NCI-H82 (cell line): ENCODE measurements at regions not wholly inside any gene's neighbourhood (a gene's known extent, or its start where the extent isn't known, plus 50 kb on each side); places are given as distances from the start of the nearest gene placed in this dataset.

Experiments
- DNase-seq: peaks from one replicate; lab custom pipeline; 2025; lab: John Stamatoyannopoulos, UW

DNA sequence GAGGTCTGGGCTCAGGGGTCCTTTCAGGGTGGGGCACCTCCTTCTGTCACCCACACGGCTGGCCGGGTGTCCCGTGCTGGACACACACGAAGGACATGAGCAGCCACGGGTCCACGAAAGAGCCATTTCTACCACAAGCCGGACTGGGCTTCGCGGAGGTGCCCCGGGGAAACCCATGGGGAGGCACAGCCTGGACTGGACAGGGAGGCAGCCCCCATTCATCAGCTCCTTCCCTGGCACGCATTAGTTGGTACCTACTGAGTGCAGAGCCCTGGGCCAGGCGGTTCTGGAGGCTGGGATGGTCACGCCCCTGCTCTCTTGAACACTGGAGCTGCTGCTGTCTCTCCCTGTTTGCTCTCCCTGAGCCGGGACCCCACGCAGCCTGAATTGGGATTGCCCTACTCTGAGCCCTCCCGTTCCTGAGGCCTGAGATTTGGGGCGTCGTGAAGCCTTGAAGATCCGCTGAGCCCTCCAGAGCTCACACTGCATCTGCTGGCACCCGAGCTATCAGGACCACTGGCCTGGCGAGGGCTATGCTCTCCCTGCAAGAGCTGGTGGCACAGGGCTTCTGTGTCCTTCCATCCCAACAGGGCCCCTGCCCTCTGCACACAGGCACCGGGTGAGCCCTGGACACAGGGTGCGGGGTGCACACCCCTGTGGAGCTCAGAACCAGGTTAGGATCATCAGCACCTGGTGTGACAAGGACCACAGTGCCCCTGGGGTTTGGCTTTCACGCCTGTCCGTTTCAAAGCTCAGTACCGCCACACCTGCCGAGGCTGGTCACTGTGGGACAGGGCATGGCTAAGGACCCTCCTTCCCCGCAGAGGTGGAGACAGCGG, 84.6 kb downstream of the MYEOV start:
- DNase-seq: no peak

DNA sequence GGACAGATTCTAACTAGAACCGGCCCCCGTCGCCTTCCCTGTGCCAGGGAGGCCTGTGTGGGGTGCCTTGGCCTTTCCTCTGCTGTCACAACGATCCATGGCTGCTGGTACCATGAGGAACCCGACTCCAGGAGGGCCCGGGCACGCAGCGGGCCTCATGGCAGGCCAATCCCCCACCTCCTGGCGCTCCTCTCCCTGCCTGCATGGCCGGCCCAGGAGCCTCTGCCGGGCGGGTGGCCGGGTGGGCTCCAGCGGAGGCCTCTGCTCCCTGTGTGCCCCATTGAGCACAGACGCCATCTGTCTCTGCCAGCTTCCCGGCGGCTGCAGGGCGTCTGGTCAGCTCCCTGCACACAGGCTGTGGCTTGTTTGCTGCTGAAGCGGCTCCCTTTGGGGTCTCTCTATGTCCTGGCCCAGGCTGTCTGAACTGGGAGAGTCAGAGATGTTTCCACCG, 86.5 kb downstream of the MYEOV start:
- DNase-seq: no peak

DNA sequence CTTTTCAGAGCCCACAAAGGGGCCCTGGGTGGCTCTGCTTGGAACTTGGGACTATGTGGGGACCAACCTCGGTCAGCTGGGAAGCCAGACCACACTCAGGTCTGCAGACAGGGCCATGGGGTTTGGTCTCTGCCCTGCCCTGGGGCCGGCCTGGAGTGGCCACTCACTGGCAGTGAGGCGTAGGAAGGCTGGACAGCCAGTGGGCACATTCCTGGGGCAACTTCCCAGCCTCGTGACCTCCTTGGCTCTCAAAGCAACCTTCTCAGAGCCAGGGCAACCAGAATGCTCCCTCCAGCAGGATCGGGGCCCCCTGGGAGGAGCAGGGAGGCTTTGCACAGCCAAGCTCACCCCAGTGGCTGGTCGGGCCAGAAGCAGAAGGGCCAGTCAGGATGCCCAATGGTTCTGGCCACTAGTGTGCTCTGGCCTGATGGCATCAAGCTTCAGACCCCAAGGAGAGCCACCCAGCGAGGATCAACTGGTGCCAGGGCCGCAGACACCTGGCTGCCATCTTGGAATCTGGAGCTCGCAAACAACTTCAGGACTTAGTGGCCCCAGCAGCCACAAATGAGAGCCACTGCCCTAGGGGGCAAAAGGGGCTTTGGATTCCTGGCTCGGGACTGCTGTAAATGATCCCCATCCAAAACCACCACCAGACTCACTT, 87.1 kb downstream of the MYEOV start:
- DNase-seq: no peak

DNA sequence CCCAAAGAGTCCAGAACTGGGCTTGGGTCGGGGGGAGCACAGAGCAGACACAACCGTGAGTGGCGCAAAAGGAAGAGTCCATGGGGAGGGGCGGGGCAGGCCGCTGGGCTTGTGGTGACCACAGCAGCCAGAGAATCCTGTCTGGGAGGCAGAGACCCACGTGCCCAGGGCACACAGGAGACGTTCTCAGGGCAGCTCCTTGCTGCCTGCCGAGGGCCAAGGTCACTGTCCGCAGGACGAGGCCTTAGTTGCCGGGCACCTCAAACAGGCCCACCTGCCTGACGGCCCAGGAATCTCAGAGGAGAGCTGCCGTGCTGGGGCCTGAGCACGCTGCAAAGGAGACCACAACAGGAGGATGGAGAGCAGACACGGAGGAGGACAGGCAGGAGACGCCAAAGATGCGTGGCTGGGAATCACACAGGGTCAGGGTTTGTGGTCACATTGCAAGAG, 87.8 kb downstream of the MYEOV start:
- DNase-seq: no peak

DNA sequence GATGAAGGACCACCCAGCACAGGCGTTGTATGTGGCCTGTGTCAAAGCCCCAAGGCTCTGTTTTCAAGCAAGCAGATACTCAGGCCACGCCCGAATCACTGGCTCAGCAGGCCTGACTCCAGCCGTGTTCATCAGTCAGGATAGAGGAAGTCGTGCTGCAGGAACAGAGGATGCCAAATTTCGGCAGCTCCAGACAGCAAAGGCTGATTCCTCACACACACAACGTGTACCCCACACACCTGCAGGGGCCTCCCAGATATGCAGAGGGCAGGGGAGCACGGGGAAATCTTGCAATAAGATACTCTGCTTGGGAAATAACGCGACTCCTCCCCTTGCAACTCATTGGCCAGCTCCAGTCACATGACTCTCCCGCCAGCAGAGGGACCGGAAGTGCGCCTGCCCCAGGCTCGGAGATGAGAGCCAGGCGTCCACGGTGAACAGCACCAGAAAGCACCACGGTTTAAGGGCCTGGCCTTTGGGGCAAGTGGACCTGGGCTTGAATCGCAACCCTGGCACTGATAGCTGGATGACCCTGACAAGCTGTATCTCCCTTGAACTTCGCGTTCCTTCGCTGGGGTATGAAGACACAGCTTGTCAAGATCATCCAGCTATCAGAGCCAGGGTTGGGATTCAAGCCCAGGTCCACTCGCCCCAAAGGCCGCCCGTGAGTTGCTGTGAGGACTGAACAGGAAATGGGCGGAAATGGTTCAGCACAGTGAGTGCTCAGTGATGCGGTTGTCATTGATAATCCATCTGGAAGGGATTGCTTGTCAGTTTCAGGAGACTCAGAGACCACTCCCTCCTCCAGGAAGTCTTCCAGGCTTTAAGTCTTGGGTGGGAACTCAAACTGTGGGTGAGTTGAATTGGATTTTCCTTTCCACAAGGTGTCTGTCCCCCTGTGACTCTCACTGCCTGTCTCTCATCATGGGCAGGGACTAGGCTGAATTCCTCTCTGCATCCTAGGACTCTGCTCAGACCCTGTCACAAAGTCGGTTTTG, 88.5 kb downstream of the MYEOV start:
- no peak for DNase-seq

DNA sequence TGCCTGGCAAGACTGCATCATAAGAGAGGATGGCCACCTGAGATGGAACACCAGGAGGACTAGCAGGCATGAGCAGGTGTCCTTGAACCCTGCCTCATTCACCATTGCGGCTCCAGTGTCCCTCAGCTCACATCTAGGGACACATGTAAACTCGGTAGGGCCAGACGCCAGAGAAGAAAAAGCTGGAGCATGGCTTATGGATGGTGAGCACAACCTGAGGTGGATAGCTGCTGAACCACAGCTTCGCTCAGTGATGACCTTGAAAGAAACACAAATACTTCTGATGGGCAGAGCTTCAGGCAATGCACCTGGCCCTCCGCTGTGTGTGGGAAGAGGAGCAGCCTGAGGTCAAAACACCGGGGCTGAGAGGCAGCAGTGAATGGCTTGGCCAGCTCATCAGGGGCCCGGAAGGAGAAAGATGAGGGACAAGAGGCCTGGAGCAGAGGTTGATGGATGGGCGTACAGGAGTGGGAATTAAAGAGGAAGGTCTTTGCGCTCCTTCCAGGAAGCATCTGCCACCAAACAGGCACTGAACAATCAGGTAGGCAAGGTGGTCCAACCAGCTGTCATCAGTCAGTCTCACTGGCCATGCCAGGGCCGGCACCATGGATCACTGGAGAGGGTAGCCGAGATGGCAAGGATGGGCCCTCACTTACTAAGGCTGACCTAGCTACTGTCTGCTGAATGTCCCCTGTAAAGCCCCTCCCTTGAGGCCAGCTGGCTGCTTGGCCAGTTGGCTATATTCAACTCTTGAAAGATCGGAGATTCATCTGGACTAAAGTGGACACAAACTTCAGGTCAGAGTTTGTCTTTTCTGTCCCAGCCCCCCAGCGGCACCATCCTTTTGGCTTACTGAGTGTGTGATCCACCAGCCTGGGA, 89.7 kb downstream of the MYEOV start:
- DNase-seq: no peak

DNA sequence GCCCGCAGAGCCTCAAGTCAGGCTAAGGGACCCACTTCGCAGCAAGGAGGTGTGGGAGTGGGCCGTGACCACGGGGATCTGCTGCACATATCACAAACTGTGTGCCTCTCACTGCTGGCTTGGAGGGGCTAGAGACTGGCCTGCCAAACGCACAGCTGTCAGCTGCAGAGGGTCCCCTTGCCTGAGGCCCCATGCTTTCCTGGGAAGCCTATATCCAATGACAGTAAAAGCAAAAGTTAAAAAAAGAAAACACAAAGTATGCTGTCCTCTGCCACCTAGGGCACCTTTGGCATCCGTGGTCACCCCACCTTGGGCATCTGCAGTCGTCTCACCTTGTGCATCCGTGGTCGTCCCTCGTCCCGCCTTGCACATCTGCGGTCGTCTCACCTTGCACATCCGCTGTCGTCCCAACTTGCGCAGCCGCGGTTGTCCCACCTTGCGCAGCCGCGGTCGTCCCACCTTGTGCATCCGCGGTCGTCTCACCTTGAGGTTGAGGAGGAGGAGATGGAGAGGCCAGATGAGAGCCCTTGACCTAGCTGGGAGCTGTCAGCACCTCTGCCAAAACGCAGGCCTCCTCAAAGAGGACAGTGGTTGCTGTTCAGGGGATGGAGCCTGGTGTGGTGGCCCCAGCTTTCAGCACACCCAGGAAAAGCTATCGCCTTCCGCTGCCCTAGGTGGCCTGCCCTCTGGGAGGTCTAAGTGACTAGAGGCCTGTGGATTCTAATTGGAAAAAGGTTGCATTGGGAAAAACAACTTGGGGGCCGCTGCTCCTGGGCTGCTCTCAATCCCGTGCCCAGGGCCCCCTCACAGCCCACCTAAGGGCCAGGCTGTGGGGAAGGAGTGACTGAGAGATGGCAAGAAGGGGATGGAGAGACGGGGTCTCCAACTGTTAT, 90.5 kb downstream of the MYEOV start:
- no peak for DNase-seq

DNA sequence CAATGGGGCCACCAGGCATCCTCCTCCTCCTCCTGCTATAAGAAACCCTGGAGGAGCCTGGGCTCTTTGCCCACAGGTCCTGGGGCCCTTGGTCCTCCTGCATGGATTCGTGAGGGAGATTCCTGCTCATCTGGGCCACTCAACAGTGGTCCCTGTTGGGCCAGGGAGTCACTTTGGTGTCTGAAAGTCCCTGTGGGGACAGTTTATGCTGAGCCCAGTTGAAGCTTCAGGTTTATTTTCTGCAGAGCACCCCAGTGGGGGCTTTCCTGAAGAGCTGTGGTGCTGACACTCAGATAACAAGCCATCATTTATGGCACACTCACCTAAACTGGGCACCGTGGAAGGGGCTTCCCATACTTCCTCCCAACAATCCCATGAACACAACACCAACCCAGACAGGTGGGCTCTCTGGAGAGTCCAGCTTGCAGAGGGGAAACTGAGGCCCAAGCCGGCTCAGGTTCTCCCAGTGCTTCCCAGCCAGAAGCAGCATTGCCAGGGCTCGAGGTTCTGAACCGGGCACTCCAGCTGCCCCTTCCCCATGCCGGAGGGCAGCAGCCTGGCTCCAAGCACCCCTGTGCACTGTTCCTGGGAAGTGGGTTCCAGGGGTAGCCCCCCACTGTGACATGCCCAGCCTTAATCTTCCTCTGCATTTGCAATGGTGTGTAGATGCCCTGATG, 91.3 kb downstream of the MYEOV start:
- DNase-seq: no peak

DNA sequence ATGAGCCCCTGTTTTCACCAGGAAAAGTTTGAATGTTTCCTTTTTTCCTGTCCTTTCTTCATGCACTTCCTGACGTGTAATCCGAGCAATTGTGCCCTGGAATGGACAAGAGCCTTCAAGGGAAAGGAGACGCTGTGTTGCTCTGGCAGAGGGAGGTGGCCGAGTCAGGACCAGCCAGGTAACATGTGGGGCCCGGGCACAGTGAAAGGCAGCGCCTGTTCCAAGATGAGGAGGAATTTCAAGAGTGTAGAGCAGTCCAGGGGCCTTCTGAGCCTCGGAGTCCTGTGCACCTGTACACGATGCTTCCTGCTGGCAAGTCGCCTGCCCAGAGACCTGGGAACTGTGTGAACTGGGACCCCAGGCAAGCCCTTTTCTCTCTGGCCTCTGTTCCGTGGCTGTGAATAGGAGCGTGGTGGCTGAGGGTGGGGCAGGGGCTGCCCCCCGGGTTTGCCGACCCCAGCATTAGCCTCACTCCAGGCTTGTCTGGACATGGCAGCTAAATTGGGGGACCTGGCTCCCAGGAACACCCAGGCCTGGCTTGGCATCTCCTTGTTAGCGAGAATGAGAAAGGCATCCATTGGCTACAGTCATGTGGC, 92.0 kb downstream of the MYEOV start:
- no peak for DNase-seq

DNA sequence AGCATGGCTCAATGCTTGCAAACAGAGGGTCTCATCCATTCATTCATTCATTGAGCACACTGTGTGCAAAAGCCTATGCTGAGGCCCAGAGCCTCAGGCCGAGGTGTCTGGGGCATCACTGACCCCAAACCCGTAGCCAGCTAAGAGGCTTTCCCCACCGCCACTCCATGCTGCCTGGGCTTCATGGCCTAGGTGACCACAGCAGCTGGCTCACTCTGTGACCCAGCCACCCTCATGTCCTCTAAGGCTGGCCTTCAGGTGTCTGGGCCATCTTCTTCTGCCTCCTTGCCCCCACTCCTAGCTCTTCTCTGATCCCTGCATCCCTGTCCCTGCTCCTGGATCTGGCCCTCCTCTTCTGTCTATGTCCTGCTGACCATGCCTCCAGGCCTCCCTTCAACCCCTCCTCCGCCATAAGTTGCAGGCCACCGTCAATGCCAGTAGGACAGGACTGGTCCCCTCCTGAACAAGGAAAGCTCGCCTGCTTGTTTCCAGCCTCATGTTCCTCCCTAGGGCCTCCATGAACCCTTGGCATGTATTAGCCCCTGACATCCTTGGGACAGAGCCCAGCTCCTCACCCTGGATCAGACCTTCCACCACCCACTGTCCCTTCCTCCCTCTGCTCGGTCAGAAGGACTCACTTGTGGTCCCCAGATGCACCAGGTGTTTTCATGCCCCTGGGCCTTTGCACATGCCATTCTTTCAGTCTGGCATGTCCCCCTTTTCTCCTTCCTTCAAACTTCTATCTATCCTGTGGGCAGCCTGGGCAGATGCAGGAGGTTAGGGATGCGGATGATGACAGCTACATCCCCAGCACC, 92.8 kb downstream of the MYEOV start:
- no peak for DNase-seq

DNA sequence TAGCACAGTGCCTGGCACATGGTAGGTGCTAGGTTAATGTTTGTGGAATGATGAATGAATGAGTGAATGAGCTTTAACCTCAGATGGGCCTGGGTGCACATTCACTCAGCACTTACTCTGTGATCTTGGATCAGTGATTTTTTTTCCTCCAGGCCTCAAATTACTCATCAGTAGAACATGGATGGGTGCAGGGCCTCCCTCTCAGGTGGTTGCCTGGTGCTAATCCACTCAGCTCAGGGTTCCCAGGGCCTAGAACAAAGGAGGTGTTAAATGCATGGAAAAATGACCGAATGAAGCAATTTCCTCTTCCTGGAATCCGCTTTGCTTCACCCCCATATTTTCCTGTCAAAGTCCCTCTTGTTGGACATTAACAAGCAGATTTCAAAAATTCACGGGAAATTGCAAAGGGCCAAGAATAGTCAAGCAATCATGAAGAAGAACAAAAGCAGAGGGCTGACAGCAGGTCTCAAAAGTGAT, 93.5 kb downstream of the MYEOV start:
- DNase-seq: no peak

DNA sequence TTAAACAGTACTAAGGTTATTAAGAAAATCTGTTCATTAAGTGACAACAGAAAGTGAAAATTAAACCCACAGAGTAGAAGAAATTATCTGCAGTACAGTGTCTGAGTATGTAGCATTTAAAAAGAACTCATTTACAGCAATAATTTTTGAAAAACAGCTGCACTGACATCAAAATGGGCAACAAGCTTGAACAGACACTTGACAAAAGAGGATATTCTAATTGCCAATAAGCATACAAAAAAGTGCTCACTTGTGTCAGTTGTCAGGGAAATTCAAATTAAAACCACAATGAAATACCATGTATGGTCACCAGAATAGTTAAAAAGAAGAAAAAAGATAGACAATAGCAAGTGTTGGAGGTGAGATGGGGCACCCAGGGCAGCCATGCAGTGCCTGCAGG, 93.3 kb upstream of the LINC01488 start:
- no peak for DNase-seq

DNA sequence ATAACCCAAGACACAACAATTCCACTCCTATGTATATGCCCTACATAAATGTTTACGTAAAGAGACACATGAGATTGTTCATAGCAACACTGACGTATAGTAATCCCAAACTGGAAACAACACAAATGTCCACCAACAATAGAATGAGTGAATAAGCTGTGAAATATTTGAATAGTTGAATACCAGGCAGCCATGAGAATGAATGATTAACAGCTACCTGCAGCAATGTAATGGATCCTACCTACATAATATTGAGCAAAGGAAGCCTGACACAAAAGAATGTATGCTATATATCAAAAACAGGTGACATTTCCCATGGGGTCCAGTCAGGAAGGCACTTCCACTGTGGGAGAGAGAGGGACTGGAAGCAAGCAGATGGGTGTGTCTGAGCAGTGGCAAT, 92.8 kb upstream of the LINC01488 start:
- DNase-seq: no peak

DNA sequence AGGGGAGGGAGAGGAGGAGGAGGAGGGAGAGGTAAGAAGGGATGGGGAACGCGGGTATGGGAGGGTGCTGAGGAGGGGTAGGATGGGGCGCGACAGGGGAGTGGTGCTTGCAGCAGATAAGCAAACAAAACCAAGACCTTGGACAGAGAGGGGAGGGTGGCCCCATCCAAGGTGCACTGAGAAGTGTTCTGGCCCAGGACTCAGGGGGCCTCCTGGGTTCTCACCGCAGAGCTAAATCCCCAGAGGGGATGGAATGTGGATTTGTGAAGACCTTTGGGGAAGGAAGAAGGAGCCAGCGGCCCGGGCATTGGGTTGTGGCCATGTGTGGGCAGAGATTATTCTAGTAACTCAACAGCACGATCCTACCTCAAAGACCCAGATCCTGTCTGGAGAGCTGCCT, 90.9 kb upstream of the LINC01488 start:
- no peak for DNase-seq

DNA sequence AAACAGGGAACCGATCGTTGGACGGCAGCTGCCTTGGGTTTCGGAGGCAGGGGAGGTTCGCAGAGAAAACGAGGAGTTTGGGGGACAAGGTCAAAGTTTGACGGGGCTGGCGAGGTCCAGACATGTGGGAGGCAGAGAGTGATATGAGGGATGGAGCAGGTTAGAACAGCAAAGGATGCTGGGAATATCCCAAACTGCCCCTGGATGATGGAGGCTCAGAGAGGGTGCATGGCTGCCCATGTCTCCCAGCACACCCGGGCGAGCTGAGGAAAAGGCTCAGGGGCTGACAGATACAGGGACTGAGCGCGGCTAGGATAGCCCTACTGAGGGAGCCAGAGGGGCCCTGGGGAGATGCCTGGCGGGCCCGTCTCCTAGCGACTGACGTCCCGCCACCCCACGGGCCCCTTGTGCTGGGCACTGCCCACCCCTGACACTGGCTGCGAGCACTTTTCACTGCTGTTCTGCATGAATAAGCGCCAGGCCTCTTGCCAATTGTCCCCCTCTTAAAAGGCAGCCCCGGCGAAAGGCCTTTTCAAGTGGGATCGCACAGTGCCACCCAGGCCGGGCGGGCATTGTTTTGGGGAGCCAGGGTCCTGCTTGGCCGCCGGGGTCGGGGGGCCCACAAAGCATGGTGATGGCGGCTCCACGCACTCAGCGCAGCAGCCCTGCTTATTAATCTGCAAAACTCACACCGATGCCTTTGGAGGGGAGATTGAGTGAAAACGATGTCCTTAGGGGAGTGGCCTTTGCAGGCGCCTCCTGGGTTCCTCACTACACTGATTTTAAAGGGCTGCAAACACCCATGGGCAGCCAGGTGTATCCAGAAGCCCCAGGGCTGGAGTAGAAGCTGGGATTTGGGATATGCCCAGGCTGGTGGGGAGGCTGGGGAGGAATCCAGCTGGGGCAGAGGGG, 90.0 kb upstream of the LINC01488 start:
- DNase-seq: no peak

DNA sequence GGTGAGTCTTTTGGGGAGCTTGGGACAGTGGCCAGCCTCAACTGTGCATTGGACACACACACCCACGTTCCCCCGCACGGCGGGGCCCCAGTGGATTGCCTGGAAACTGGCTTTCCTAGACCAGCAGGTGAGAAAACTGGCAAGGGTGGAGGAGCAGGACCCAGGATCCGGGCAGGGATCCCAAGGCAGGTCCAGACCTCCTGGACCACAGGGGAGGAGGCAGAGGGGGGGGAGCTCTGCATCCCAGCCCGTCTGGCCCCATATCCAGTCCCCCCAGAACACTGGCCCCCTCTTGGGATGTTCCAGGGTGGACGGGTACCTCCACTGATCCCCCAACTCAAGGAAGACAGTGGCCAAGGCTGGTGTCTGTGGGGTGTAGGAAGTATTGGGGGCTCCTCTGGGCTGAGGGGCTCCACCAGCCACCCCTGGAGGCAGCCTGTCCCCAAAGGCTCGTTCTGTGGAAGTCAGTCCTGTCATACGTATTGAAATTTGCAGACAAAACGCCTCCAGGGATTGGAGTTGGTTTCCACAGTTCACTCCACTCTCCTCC, 89.3 kb upstream of the LINC01488 start:
- DNase-seq: no peak
